ENCODE measurements at regions not wholly inside any gene's neighbourhood (a gene's known extent, or its start where the extent isn't known, plus 50 kb on each side); places are given as distances from the start of the nearest gene placed in this dataset.

GRCh38 chr7:26478550-26478949 lies 186.9 kb downstream of the SNX10 start:
- intact Hi-C loops (cut with DNase I): no loop called here
- Histone ChIP-seq H3K27me3 (no peaks in the 10 kb centered on the region), H3K36me3 (no peaks in the 10 kb centered on the region), H3K9me3 (no peaks in the 10 kb centered on the region), H3K4me3 (no peak overlapping the region), H3K27ac (no peak overlapping the region), H3K4me1 (no peaks in the 10 kb centered on the region)
- TF ChIP-seq, protein P1, sequence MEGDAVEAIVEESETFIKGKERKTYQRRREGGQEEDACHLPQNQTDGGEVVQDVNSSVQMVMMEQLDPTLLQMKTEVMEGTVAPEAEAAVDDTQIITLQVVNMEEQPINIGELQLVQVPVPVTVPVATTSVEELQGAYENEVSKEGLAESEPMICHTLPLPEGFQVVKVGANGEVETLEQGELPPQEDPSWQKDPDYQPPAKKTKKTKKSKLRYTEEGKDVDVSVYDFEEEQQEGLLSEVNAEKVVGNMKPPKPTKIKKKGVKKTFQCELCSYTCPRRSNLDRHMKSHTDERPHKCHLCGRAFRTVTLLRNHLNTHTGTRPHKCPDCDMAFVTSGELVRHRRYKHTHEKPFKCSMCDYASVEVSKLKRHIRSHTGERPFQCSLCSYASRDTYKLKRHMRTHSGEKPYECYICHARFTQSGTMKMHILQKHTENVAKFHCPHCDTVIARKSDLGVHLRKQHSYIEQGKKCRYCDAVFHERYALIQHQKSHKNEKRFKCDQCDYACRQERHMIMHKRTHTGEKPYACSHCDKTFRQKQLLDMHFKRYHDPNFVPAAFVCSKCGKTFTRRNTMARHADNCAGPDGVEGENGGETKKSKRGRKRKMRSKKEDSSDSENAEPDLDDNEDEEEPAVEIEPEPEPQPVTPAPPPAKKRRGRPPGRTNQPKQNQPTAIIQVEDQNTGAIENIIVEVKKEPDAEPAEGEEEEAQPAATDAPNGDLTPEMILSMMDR (IDR thresholded peaks at IDR 0.05): no peak
- no peak for TF ChIP-seq POLR2AphosphoS5 (IDR thresholded peaks at IDR 0.05; ENCODE audit: insufficient read depth in 1 of 2, low read depth in 1 of 2)
- DNase-seq (ENCODE audit: extremely low spot score in 2 of 2): no peak

DNA sequence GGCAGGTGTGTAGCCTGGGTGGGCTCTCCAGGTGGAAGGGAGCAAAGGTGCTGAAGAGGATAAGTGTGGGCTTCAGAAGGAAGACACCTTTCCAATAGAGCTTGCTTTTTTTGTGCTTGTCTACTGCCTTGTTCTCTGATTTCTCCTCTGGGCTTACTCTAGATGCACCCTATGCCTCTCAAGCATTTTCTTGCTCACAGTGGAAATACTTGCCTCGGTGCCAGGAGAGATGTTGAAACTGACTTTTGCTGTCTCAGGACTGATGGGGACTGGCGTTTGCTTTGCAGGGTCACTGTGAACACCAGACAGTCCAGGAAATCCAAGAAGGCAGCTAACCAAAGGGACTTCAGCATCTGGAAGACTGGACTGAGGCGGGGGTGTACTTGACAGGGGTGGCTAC lies 187.9 kb downstream of the SNX10 start:
- DNase-seq (ENCODE audit: extremely low spot score in 2 of 2): no peak
- Histone ChIP-seq H3K4me3 (no peak overlapping the region), H3K27ac (no peak overlapping the region), H3K9me3 (no peaks in the 10 kb centered on the region), H3K36me3 (no peaks in the 10 kb centered on the region), H3K27me3 (no peaks in the 10 kb centered on the region), H3K4me1 (no peaks in the 10 kb centered on the region)
- TF ChIP-seq POLR2A (IDR thresholded peaks at IDR 0.05) (no peak), POLR2AphosphoS5 (IDR thresholded peaks at IDR 0.05; ENCODE audit: insufficient read depth in 1 of 2, low read depth in 1 of 2) (no peak)
- TF ChIP-seq, protein P1 (IDR thresholded peaks at IDR 0.05): no peak
- intact Hi-C loops (cut with DNase I): no loop called here

DNA sequence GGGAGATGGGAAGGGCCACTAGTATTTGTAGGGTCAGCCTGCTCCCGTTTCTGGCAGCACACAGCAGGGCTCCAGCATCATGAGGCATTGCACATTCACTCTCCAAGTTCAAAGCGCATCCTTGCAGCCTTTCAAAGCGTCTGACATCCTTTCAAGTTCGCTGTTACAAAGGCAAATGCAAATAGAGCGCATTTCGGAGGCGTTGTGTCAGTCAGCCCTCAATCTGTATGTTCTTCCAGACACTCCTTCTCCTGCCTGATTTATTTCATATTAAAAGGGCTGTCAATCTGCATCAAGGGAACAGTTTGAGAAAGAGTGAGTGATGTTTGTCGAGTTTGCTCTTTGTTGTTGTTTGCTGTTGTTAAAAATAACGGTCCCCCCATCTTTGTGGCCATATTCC lies 188.5 kb downstream of the SNX10 start:
- H3K4me3 ChIP-seq: no peak overlapping the region
- H3K36me3 ChIP-seq: no peaks in the 10 kb centered on the region
- no peaks in the 10 kb centered on the region for H3K4me1 ChIP-seq
- no peak overlapping the region for H3K27ac ChIP-seq
- H3K9me3 ChIP-seq: no peaks in the 10 kb centered on the region
- no peaks in the 10 kb centered on the region for H3K27me3 ChIP-seq
- intact Hi-C loops (cut with DNase I): no loop called here
- TF ChIP-seq POLR2AphosphoS5 (IDR thresholded peaks at IDR 0.05; ENCODE audit: insufficient read depth in 1 of 2, low read depth in 1 of 2) (no peak), POLR2A (IDR thresholded peaks at IDR 0.05) (no peak)
- TF ChIP-seq, protein P1 (IDR thresholded peaks at IDR 0.05): no peak
- DNase-seq (ENCODE audit: extremely low spot score in 2 of 2): no peak

GRCh38 chr7:26482927-26483326 lies 191.3 kb downstream of the SNX10 start:
- intact Hi-C loops (cut with DNase I): no loop called here

GRCh38 chr7:26483843-26484242 lies 192.2 kb downstream of the SNX10 start:
- intact Hi-C loops (cut with DNase I): no loop called here
- no peak overlapping the region for H3K27ac ChIP-seq
- TF ChIP-seq POLR2A (IDR thresholded peaks at IDR 0.05): no peak
- TF ChIP-seq, protein P1 (IDR thresholded peaks at IDR 0.05): no peak
- no peak for DNase-seq (ENCODE audit: extremely low spot score in 2 of 2)
- no peaks in the 10 kb centered on the region for H3K27me3 ChIP-seq
- H3K4me3 ChIP-seq: no peak overlapping the region
- no peaks in the 10 kb centered on the region for H3K9me3 ChIP-seq
- peaks cover 8% of the 10 kb centered on the region for H3K4me1 ChIP-seq
- no peaks in the 10 kb centered on the region for H3K36me3 ChIP-seq

More at GRCh38 chr7:26482927-26483326, 191.3 kb downstream of the SNX10 start:
- Histone ChIP-seq H3K36me3 (no peaks in the 10 kb centered on the region), H3K9me3 (no peaks in the 10 kb centered on the region), H3K4me3 (no peak overlapping the region), H3K27ac (no peak overlapping the region), H3K4me1 (peaks cover 8% of the 10 kb centered on the region), H3K27me3 (no peaks in the 10 kb centered on the region)
- DNase-seq (ENCODE audit: extremely low spot score in 2 of 2): no peak
- TF ChIP-seq, protein P1 (IDR thresholded peaks at IDR 0.05): no peak

Measured in vagina (tissue), 2 donors.